ENCODE measurements at regions not wholly inside any gene's neighbourhood (a gene's known extent, or its start where the extent isn't known, plus 50 kb on each side); places are given as distances from the start of the nearest gene placed in this dataset.
"Not testable (repeated sequence)": the region's sequence is repeated elsewhere in the genome, so short reads cannot be mapped to it uniquely, and the experiment has no call there.

DNA sequence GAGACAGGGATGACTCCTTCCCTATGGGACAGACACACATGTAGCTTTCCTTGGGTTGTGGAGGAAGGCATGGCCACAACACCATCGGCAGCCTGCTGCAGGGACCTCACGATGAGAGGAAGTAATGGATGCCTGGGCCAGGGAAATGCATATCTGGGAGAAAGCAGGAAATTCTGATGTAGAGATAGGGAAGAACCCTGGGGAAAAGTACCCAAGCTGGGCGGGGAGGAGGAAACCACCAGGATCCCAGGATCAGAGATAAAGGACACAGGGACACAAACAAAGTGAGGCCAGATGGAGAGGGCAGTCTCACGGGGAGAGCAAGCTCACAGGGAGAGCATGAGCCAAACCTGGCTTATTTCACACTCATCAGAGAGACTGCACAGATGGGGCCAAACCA lies 294.7 kb upstream of the TEKT4 start:
- DNase-seq (ENCODE audit: low spot score): peak; percentile 14

DNA sequence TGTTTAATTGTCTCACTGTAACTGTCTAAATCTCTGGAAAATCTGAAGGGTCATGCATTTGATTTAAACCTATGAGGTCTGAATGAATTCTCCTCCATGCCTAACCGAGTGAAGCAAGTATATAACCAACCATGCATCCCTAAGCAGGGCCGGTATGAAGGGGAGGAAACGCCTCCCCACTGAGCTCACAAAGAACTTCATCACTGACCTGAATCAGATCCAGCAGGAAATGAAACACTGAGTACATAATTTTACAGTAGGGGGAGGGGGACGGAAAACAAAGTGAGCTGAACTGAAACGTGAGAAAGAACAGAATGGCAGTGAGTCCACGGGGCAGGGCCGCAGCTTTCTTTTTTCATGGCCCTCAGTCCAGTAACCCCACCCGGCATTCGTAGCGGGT lies 294.1 kb upstream of the TEKT4 start:
- DNase-seq (ENCODE audit: low spot score): peak; percentile 0

DNA sequence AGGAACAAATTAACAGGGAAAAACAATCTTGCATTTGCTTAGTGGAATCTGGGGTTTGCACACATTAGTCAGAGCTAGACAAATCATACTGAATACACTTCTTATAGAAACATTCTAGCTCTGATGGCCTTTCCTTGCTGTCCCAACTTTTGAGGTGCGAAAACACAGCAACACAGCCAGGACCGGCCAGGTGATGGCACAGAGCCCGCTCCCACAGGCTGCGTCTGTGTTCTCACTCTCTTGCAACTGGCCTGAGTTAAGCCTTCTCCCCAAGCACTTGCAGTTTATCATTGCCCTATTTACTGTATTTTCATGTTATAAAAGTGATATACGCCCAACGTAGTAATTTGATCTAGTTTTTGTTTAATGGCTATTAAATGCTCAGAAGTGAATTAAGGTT lies 292.0 kb upstream of the TEKT4 start:
- DNase-seq (ENCODE audit: low spot score): peak; percentile 1

DNA sequence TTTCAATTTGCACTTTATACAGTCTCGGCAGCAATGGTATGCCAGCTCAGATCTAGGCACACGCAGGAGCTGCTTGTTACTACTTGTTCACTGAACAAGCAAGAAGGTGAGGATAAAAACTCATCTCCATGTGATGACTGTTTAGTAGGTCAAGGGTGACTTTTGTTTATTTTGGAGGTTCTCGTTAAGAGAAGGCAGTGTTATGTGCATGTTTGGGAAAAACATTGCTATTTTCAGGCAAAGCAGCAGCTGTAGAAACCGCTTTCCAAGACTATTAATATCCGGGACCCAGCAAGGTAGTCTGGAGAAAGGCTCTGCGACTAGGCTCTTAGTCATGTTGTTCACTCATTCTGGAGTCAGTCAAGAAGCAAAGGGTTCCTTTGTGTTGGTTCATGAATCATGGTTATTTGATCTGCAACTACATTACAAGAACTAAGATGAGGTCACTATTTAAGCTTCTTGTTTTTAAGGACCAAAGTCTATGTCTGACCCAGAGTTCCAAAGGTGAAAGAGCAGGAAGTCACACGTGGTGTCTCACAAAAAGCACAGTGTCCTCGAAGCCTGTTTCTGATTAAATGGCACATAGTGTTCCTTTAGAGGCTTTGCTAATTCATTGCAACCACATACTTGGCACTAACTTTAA lies 288.0 kb upstream of the TEKT4 start:
- not testable (repeated sequence) for DNase-seq (ENCODE audit: low spot score)

DNA sequence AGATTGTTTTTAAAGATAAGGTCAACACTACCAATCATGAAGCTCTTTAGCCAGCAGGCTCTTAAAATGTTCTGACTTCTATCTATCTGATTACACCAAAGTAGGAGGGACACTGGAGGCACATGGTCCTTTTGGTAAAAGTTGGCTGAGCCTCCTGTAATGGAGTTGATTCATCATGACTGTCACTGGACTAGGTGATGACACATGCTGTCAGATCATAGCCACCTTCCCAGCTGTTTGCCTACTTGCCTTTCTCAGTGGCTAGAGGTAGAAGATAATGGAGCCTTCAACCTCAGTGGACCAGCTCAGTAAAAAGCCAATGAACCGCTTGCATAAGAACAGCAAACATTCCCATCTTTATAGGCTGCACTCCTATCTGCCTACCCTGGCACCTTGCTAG lies 286.7 kb upstream of the TEKT4 start:
- not testable (repeated sequence) for DNase-seq (ENCODE audit: low spot score)

DNA sequence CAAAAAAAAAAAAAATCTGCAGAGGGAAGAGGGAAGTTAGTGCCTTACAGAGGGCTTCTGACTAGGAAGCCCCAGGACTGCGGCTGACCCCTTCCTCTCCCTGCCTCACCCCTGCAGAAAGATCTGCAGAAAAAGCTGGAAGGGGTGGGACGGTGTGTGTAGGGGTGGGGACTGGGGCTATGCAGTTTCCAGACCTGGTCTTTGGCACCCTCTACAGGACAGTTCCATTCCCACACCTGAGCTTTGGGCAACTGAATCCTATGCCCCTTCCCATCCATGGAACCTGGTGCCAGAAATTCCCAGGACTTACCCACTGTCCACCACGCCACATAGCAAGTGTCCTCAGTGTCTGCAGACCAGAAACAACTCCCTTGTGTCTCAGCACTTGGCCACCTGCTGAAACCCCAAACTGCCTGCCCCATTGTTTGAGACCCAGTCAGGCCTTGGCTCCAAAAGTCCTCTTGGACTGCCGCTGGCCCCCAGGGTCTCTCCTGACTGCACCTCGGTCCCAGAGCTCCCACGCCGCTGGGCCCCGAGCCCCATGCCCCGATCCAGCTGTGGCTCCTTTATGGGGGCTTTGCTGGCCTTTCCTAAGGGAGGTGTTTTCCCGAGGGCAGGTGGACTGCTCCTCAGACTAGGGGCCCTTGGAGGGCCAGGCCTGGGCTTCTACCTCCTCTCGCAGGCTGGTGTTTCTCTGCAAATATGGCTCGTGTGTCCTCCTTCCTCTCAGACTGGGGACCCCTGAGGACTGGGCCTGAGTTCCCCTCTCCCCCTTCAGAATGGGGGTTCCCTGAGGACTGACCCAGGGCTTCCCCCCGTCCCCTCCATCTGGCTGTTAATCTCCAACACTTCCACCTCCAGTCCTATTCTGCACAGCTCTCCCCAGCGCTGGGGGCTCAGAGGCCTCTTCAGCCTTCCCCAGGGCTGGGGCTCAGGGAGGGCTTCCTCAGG lies 284.9 kb upstream of the TEKT4 start:
- DNase-seq (ENCODE audit: low spot score): peak; percentile 3

DNA sequence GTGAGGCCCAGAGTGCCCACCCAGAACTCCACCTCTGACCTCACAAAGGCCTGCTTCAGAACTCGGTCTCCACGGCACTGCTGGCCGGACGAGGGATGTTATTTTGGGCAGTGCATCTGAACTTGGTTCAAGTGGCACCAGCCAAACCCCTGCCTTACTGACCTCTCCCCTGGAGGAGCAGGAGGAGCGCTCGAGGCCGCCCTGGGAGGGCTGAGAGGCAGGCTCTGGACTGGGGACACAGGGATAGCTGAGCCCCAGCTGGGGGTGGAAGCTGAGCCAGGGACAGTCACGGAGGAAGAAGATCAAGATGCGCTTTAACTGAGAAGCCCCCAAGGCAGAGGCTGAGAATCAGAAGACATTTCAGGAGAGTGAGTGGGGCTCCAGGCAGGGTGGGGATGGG lies 284.2 kb upstream of the TEKT4 start:
- DNase-seq (ENCODE audit: low spot score): not testable (repeated sequence)

DNA sequence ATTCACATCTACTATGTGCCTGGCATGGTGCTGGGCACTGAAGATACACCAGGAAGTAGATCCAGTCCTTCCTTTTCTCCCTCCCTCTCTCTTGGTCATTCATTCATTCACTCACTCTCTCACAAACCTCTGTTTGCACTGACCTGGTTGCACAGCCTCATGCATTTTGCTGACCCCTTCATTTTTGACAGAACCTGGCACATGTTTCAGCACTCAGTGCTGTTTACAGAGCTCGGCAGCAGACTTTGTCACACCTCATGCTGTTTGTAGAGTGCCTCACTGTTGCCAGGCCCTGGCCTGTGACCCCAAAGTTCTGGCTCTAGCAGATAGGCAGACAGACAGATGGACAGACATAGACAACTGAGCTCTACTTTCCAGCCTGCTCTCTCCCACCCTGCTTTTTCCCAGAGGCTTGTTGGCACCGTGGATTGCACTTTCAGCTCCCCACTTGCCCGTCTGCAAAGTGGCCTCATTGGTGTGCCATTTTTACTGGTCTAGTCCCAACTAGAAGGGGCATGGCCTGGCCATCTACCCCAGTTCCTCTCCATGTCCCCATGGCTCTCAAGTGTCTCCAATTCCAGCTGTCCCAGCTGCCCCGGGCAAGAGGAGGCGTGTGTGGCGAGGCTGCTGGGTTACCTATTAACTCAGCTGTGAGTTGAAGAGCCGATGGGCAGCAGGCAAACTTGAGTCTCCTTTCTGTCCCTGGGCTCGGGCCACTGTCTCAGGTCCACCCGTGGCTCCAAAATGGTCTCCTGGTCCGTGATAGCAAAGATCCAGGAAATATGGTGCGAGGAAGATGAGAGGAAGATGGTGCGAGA lies 277.0 kb upstream of the TEKT4 start:
- not testable (repeated sequence) for DNase-seq (ENCODE audit: low spot score)

DNA sequence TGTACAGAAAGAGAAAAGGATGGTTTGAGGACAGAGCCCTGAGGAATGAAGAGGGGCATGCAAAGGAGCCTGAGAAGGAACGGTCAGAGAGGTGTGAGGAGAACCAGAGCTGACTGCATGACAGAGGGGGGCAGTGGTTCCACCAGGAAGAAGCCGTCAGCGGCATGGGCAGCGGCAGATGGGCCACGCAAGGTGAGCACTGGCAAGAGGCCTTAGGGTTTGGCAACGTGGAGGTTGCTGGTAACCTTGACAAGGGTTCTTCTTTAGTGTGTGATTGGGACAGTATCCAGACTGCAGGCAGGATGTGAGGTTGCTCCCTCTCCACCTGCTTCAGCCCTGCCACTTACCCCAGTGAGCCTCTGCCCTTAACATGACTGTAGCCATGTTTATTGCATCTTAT lies 275.3 kb upstream of the TEKT4 start:
- DNase-seq (ENCODE audit: low spot score): not testable (repeated sequence)

DNA sequence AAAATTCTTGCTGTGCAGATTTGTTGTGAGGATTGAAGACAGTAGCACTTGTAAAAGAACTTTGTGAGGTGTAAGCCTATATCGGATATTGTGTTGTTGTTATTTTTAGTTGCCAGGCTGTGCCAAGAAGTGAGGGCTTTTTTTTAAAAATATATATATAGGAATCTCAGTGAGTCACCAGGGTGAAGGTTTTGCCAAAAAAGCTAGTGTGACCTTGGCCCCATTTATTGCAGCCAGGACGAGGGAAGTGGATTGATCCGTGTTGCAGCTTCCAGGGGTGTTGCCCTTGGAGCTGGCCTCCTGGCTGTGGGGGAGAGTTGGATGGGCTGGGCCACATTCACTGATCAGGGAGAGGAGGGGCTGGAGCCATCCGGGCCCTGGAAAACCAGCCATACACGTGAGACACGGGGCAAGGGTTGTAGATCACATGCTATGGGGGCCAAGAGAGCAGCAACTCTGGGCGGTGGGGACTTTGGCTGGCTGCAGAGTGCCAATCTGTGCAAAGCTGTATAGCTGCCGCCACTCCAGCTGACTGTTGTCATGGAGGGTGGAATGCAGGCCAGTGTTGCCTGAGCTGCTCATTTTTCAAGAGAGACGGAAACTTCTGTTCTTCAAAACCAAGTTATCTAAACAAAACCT lies 273.0 kb upstream of the TEKT4 start:
- not testable (repeated sequence) for DNase-seq (ENCODE audit: low spot score)

DNA sequence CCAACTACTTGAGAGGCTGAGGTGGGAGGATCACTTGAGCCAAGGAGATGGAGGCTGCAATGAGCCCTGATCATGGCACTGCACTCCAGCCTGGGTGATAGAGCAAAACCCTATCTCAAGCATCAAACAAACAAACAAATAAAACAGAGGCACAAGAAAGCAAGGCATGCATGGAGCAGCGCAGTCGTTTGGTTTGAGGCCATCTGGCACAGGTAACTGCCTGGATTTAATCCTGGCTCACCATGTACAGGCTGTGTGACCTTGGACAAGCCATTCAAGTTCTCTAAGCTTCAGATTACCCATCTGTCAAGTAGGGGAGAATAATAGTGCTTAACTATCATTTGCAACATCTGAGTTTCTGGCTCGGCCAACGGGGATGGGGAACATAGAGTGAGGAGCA lies 270.3 kb upstream of the TEKT4 start:
- not testable (repeated sequence) for DNase-seq (ENCODE audit: low spot score)

DNA sequence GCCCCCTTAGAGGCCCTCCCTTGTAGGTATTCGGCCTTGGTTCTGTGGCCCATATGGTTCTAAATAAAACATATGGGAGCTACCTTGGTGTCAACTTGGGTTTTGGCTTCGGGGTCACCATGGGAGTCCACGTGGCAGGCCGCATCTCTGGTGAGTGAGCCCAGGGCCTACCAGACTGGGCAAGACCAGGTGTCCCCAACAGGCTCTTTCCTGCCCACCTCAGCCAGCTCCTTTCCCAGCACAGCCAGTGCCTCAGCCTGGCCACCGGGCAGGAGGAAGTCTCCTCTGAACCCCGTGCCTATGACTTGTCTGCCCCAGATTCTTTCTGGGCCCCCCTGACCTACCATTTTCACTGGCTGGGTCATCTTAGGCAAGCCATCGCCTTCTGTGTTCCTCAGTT lies 268.8 kb upstream of the TEKT4 start:
- DNase-seq (ENCODE audit: low spot score): no peak

DNA sequence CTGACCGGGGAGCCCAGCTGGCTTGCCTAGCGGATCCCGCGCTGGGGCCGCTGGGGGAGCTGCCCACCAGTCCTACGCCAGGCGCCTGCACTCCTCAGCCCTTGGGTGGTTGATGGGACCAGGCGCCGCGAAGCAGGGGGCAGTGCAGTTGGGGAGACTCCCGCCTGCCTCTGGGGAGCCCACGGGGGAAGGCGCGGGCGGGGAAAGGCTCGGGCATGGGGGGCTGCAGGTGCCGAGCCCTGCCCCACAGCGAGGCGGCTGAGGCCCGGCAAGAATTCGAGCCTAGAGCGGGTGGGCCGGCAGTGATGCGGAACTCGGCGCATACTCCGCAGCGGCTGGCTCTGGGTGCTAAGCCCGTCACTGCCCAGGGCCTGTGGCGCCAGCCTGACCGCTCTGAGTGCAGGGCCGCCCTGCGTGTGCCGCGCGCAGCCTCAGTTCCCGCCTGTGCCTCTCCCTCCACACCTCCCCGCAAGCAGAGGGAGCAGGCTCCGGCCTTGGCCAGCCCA lies 249.1 kb upstream of the TEKT4 start:
- DNase-seq (ENCODE audit: low spot score): no peak

DNA sequence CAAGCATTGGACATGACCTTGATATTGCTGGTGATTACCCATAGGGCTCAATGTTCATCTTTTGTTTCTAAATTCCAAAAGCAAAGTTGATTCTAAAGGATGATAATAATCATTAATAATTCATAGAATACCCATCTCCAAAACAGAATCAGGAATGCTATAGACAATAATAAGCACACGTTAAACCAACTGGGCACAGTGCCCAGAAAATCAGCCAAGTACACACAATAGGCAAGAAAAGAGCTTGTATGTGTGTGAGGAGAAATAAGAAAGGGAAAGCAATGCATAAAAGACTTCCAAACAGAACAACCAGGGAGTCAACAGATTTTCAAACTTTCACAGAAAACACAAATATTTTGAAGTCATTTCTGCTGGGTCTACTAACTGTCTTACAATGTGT lies 242.3 kb upstream of the TEKT4 start:
- not testable (repeated sequence) for DNase-seq (ENCODE audit: low spot score)

DNA sequence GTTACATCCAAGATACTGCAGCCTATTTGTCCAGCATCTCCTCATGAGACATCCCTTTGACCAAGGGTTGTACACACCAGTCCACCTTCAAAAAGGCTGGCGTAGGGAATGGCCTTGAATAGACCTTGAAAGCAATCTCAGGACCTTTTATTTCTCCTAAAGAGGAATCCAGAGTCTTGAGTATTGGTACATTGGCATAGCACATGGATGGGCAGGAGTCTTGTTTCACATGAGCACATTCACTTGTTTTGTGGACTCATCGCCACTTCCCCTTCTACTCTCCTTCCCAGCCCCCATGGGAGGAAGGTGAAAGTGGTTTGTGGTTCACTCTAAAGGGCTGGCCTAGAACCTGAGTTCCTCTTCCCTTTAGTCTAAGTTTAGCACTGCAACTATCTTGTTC lies 229.8 kb upstream of the TEKT4 start:
- not testable (repeated sequence) for DNase-seq (ENCODE audit: low spot score)

DNA sequence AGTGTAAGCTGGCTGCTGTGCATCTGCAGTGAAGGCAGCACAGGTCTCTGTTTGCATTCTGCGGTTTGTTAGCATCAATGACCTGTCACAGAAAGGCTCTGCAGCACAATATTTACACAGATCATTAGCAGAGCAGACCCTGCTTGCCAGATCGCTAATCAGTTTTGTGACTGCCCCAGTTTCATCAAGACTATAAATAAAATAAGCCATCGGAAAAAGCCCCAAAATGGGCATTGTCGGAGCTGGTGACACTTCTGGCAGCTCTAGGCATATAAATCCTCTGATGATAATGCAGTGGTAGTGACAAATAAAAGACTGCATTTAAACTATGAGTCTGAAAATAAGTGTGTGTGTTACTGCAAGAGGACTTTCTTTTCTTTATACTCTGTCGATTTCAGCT lies 219.1 kb upstream of the TEKT4 start:
- DNase-seq (ENCODE audit: low spot score): not testable (repeated sequence)

DNA sequence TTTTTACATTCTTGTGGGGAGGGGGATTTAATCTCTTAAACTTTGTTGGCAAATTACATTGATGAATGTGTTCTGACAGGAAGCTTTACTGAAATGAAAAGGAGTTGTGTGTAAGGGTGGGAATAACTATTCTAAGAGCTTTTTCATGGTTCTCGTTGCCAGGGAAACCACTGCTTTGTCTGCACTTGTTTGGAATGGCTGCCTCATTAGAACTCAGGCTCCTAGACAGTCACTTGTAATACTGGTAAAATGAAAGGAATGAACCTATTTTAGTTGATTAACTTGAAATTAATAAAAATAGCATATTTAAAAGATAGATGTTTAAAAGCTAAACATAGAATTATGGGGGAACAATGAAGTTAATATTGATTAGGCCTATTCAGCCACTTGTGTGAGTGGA lies 201.4 kb upstream of the TEKT4 start:
- not testable (repeated sequence) for DNase-seq (ENCODE audit: low spot score)

DNA sequence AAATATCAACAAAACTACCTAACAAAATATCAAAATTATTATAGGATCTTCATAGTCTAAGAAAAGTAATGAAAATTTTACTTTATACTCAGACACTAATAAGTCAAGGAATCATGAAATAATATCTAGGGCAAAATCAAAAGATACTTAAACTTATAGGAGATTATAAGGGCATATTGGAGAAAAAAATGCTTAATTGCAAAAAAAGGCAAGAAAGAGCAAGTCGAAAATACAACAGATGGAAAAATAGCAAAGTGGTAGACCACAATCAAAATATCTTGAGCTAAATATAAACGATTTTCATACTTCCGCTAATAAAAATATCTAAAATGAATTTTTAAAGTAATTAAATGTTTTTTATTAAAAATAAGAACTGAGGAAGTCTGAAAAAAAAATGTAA lies 177.0 kb upstream of the TEKT4 start:
- DNase-seq (ENCODE audit: low spot score): not testable (repeated sequence)

DNA sequence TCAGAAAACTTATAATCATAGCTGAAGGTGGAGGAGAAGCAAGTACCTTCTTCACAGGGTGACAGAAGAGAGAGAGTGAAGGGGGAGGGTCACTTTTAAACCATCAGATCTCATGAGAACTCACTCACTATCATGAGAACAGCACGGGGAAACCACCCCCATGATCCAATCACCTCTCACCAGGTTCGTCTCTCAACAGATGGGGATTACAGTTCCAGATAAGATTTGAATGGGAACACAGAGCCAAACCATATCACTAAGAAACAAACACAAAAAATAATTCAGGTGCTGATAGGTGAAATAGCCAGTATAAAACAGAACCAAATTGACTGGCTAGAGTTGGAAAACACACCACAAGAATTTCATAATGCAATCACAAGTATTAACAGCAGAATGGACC lies 162.2 kb upstream of the TEKT4 start:
- not testable (repeated sequence) for DNase-seq (ENCODE audit: low spot score)

DNA sequence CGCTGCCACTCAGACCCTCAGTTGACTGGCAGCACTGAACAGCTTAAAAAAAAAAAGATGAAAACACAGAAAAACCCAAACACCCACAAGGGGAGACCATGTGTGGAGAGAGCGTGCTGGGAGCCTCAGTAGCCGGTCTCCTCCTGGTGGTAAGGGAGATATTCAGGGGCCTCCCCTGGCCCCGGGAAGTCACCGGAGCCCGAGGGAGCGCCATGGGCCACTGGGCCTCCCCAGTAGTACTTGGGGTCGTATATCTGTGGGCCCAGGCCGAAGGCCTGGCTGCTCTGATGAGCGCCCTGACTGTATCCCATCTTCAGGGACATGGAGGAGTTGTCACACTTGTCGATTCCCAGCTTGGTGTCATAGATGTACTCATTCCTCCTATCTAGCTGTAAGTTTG lies 145.7 kb upstream of the TEKT4 start:
- DNase-seq (ENCODE audit: low spot score): no peak

DNA sequence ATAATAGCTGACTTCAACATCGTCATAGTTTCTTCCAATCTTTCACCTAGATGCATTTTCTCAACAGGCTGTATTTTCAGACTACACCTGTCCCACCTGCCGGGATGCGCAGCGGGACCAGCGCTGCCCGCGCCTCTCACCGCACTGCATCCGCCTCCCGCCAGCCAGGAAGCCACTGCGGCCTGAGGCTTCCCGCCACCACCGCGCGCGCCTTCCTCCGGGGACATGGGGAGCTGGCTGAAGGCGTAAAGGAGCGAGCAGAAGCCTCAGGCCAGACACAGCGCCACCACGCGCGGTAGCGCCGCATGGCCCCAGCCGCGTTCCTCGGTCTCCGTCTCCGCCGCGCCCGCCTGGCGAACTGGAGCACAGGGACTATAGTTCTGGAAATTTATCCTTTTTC lies 135.7 kb upstream of the TEKT4 start:
- DNase-seq (ENCODE audit: low spot score): not testable (repeated sequence)

DNA sequence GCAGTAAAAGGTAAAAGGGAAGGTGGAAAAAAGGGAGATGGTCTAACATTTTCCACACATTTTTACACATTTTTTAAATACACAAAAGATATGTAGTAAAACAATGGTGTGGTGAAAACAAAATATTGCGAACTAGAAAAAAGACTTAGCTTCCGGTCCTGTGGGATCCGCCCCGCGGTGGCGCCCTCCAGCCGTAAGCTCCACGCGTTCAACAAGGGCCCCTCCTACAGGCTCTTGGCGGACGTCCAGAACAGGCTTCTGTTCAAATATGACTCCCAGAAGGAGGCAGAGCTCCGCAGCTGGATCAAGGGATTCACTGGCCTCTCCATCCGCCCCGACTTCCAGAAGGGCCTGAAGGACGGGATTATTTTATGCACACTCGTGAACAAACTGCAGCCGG lies 134.1 kb upstream of the TEKT4 start:
- not testable (repeated sequence) for DNase-seq (ENCODE audit: low spot score)
